ENCODE measurements at regions not wholly inside any gene's neighbourhood (a gene's known extent, or its start where the extent isn't known, plus 50 kb on each side); places are given as distances from the start of the nearest gene placed in this dataset.

GRCh38 chr17:69913216-69913615 is 161.8 kb upstream of the KCNJ16 start:
- TF ChIP-seq CTCF (IDR thresholded peaks at IDR 0.05 in 8 of 11, conservative IDR thresholded peaks at IDR 0.05 in 3 of 11) (no peak), POLR2AphosphoS5 (IDR thresholded peaks at IDR 0.05) (no peak)
